HG03103 (cell line): ENCODE measurements at regions not wholly inside any gene's neighbourhood (a gene's known extent, or its start where the extent isn't known, plus 50 kb on each side); places are given as distances from the start of the nearest gene placed in this dataset.
"Not testable (repeated sequence)": the region's sequence is repeated elsewhere in the genome, so short reads cannot be mapped to it uniquely, and the experiment has no call there.

Source experiments
- ATAC-seq: cut with Tn5 transposase; IDR thresholded peaks from one replicate; pipeline ENCODE4 v1.9.1; 2021; ENCODE audit warnings: low read depth; ENCODE audit not compliant: unreplicated experiment

- ATAC-seq: no peak
These were observed 301.3 kb downstream of the TFAP2B start for GRCh38 chr6:51120016-51120415.

DNA sequence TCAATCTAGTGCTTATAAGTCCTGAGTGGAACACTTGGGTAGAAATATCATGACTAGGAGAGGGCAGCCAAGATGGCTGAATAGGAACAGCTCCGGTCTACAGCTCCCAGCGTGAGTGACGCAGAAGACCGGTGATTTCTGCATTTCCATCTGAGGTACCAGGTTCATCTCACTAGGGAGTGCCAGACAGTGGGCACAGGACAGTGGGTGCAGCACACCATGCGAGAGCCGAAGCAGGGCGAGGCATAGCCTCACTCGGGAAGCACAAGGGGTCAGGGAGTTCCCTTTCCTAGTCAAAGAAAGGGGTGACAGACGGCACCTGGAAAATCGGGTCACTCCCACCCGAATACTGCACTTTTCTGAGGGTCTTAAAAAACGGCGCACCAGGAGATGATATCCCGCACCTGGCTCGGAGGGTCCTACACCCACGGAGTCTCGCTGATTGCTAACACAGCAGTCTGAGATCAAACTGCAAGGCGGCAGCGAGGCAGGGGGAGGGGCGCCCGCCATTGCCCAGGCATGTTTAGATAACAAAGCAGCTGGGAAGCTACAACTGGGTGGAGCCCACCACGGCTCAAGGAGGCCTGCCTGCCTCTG lies 302.8 kb downstream of the TFAP2B start:
- ATAC-seq: not testable (repeated sequence)

GRCh38 chr6:51129043-51129442 lies 310.4 kb downstream of the TFAP2B start:
- ATAC-seq: no peak

- ATAC-seq: no peak
These were observed 319.1 kb downstream of the TFAP2B start for GRCh38 chr6:51137777-51138176.

DNA sequence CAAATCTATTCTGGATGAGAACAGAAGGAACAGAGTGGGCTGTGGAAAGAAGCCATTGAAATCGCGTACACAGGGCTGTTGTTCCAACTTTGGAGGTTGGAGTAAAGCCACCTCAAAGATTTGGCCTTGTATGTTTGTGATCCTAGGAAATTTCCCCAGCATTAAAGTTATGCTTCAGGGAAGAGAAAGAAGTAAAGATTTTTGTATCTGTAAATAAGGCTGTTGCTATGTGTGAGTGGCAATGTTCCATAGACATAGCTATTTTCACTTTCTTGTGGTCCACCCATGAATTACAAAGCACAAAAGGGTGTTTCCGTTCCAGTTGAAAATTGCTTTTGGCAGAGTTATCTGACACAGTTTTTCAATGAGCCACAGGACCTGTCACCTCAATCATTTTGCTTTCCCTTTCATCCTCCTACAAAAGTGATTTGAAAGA lies 321.3 kb downstream of the TFAP2B start:
- no peak for ATAC-seq

DNA sequence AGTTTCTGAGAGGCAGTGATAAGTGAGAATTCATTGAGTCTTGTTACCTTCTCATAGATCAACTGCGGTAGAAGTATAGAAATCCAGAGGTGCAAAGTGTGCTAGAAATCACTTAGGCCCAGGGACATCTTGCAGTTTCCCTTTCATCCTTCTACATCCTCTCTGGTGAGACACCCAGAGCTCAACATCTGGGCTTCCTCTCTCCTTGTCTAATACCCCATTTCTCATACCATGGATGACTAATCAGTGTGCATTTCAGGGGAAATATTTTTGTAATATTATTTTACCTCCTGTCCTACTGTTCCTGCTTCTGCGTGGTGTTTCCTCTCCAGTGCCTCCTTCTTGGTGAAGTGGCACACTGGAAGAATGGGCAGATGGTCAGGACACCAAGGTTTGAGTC lies 322.4 kb downstream of the TFAP2B start:
- ATAC-seq: no peak

DNA sequence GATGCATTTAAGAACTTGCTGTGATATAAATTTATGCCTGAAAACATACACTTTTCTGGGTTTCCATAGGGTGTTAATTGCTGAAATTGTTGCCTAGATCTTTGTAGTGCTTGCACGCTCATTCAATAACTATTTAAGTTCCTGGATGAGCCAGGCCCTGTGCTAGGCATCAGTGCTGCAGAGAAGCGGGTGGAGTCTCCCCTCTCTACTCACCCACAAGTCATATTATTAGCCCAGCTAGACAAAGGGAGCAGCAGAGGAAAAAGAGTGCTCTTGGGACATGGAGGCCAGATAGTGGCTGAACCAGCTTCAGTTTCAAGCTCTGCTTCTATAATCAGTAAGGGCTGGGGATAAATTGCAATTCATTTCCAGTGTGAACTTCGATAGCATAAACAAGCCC lies 329.1 kb downstream of the TFAP2B start:
- no peak for ATAC-seq

GRCh38 chr6:51152594-51152993 lies 333.9 kb downstream of the TFAP2B start:
- ATAC-seq: no peak

- ATAC-seq: no peak
These were observed 334.4 kb downstream of the TFAP2B start for GRCh38 chr6:51153109-51153508.

GRCh38 chr6:51154925-51155324 lies 336.3 kb downstream of the TFAP2B start:
- ATAC-seq: not testable (repeated sequence)

- ATAC-seq: not testable (repeated sequence)
These were observed 340.6 kb downstream of the TFAP2B start for GRCh38 chr6:51159260-51159659.

- no peak for ATAC-seq
These were observed 343.1 kb downstream of the TFAP2B start for GRCh38 chr6:51161752-51162151.

- ATAC-seq: no peak
These were observed 345.3 kb downstream of the TFAP2B start for GRCh38 chr6:51163843-51164529.

DNA sequence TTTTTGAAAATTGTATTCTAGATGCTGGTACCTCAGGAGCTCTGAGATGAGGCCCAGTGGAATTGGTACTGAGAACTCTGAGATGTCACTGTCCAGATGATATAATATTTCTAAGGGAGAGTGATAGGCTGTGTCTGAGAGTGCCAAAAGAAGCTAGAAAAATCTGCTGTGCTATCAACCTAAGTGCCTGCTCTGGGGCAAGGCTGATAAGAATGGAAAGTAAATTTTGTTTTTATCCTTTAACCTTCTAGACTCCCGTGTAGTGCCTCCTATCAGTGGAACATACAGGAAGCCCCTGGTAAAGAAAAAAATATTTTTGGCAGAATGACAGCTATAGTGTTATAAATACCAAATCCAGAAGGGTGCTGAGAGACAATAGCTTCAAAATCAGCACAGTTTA lies 348.2 kb downstream of the TFAP2B start:
- ATAC-seq: no peak

GRCh38 chr6:51167468-51167867 lies 348.8 kb downstream of the TFAP2B start:
- ATAC-seq: no peak

GRCh38 chr6:51182827-51183226 lies 364.2 kb downstream of the TFAP2B start:
- no peak for ATAC-seq

DNA sequence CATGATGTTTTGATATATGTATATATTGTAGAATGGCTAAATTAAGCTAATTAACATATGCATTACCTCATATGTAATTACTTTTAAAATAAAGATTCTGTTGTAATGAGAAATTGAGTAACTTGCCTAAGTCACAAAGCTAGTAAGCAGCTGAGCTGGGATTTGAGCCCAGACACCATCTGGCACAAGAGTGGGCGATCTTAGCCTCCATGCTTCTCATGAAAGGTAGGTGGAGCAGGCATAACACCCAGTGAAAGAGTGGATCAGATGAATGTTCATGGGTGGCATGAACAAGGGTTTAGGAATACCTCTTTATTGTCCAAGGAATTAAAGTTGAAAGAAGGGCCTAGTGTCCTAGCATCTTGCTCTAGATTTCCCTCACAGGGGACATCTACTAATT lies 365.4 kb downstream of the TFAP2B start:
- no peak for ATAC-seq

GRCh38 chr6:51193163-51193562 lies 374.5 kb downstream of the TFAP2B start:
- not testable (repeated sequence) for ATAC-seq

GRCh38 chr6:51199105-51199552 lies 380.5 kb downstream of the TFAP2B start:
- ATAC-seq: no peak

GRCh38 chr6:51199733-51200260 lies 381.1 kb downstream of the TFAP2B start:
- no peak for ATAC-seq

DNA sequence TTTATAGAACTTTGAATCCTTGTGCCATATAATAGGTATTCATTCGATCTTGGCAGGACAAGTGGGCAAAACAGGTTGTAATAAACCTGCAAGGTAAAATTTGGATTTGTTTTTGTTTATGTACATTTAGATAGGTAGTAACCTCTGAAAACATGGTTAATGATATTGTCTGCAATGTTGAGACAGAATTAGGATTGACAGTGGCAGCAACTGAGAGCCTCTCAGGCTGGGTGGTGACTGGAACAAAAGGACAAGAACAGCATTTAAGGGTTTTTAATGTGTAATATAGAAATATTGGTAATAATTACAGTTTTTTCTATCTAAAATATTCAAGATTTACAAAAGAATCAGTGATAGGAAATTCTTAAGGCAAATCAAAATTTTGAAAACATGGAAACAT lies 382.0 kb downstream of the TFAP2B start:
- no peak for ATAC-seq

GRCh38 chr6:51202653-51203052 lies 384.0 kb downstream of the TFAP2B start:
- not testable (repeated sequence) for ATAC-seq
